ENCODE measurements at regions not wholly inside any gene's neighbourhood (a gene's known extent, or its start where the extent isn't known, plus 50 kb on each side); places are given as distances from the start of the nearest gene placed in this dataset.
"Not testable (repeated sequence)": the region's sequence is repeated elsewhere in the genome, so short reads cannot be mapped to it uniquely, and the experiment has no call there.

- DNase-seq = no peak
Measured at GRCh38 chr10:23884670-23885069, 324.3 kb upstream of the KIAA1217 start.

GRCh38 chr10:23885853-23886252, 323.1 kb upstream of the KIAA1217 start:
- DNase-seq = no peak

DNA sequence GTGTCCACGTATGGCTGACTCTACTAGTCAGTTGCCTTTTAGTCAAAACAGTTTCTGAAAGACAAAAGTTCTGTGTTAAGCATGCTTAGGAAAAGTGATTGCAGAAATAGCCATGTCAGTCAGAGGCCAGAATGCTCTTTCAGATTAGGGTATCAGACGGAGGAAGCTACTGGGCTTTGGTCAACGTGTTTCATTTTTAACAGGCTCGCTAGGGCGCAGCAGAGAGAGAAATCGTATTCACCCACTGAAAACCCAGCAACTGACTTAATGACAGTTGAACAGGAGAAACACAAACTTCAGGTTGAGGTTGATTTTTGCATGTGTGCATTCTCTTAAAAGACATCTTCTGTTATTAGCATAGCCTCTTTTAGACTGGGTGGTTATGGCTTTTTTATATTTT, 322.6 kb upstream of the KIAA1217 start:
- no peak for DNase-seq

DNA sequence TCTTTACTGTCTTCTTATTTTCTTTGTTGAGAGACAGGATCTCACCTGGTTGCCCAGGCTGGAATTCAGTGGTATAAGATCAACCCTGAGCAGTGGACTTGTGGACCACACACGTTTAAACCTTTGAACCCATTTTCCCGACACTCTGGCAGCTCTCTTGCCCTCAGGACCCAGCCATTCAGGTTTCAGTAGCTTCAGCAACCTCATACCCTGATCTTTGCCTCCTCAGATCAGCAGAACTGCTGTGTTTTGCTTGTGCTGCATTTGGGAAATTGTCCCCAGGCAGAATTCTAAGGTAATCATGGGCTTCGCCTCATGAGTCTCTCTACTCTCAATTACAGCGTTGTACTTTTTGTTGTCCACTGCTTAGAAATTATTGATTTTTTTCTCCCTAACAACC, 317.6 kb upstream of the KIAA1217 start:
- no peak for DNase-seq

- DNase-seq = no peak
Measured at GRCh38 chr10:23892296-23892695, 316.6 kb upstream of the KIAA1217 start.

DNA sequence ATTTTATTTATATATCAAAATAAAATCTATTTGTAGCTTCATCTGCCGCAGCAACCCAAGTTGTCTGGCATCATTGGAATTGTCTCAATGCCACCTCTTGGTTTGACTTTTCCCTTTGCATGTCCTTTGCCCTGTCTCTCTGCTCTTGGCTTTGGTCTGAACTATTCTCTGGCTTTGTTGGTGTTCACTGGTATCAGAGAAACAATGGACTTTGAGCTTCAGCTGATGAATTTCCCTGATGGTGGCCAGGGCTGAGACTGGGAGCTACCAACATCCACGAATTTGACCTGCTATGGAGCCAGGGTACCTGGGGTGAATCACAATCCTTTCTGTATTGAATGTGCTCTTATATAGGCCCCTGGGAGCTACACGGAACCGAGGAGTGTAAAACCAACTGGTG, 311.7 kb upstream of the KIAA1217 start:
- DNase-seq = no peak

- DNase-seq = no peak
Measured at GRCh38 chr10:23897861-23898260, 311.1 kb upstream of the KIAA1217 start.

- no peak for DNase-seq
Measured at GRCh38 chr10:23899166-23899565, 309.8 kb upstream of the KIAA1217 start.

DNA sequence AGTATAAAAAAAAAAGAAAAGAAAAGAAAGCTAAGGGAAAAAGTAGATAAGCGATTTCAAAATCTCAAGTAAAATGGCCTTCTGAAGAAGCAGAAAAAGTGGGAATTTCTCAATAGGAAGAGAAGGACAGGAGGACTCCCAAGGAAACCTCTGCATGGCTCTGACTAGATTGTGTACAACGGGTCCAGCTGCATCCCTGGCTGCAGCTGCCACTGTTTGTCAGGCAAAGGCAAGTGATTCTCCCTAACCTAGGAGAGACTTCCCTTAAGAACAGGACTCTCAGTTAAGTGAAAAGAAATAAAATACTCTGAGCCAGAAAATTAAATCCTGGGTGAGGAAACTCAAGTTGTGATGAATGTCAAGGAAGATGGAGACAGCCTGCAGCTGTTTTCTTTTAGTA, 298.6 kb upstream of the KIAA1217 start:
- no peak for DNase-seq

GRCh38 chr10:23912884-23913404, 296.0 kb upstream of the KIAA1217 start:
- no peak for DNase-seq

DNA sequence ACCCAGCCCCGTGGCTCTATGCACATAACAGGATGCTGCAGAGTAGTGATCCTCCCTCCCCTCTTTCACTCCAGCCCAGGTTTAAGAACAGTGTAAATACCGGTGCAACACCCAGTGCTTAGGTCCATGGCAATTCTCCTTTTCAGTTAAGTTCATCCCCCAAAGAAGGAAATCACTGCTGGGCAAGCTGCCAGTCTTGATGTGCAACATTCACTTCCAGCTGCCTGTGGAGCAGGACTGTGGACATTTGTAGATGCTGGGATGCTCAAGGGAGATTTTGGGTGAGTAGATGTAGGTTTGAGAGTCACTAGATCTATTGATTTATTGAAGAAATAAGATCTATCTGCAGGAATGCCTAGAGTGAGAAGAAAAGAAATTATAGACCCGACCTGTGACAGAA, 294.3 kb upstream of the KIAA1217 start:
- no peak for DNase-seq

DNA sequence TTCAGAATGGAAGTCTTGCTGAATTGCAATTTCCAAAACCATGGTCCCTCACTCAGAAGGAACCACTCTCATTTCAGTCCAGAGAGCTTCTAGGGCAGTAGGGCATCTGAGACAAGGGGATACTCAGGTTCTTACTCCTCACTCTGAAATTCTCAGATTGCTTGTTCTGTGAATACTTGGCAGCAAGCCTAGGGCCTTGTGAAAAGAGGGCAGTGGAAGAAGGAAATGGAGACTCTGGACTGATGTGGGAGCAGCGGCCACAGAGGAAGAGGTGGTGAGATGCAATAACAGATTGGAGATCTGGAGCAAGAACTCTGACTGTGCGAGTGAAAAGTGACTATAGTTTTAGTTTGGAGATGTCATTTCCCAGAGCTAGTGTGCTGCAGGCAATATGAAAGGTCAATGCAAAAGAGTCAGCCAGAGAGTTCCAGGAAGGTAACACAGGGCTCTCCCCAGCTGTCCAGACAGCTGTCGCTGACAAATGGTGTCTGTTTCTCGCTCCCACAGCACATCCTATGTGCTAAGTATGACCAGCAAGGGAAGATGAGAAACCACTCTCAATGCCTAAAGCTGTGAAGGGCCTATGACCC, 291.6 kb upstream of the KIAA1217 start:
- no peak for DNase-seq

DNA sequence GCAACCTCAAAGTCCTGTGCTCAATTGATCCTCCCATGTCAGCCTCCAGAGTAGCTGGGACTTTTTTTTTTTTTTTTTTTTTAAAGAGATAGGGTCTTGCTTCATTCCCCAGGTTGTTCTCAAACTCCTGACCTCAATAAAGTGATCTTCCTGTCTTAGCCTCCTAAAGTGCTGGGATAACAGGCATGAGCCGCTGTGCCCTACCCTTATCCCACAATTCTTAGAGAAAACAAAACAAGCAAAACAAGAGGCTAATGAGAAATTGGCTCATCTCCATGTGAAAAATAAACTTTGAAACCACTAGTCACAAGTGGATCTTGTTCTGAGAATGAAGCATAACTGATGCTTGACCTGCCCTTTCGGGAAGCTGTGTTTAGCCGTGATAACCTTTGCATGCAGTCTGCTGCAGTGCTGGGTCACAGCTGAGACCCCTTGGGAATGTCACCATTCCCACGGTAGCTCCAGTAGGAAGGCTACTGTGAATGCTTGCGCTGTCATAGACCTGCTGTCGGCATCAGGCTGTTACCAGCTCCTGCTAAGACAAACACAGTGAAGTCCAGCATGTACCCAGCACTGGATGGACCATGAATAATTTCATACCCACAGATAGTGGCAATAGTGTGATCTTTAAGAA, 290.7 kb upstream of the KIAA1217 start:
- no peak for DNase-seq

DNA sequence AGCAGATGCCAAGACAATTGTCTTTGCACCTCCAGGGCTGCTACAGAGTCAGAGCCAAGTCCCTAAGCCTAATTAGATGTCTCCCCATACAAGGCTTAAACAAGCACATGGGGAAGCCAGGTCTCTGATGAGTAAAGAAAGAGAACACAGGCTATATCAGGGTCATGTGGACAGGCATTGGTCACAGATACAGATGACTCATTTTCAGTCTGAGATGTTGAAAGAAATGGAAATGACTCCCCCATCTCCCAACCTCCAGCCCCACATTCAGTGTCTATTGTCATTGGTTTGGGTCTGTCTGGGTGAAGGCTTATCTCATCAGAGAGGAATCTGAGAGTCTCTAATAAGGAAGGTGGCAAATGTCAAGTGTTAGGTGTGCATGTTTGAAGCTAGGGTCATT, 290.1 kb upstream of the KIAA1217 start:
- DNase-seq = no peak

DNA sequence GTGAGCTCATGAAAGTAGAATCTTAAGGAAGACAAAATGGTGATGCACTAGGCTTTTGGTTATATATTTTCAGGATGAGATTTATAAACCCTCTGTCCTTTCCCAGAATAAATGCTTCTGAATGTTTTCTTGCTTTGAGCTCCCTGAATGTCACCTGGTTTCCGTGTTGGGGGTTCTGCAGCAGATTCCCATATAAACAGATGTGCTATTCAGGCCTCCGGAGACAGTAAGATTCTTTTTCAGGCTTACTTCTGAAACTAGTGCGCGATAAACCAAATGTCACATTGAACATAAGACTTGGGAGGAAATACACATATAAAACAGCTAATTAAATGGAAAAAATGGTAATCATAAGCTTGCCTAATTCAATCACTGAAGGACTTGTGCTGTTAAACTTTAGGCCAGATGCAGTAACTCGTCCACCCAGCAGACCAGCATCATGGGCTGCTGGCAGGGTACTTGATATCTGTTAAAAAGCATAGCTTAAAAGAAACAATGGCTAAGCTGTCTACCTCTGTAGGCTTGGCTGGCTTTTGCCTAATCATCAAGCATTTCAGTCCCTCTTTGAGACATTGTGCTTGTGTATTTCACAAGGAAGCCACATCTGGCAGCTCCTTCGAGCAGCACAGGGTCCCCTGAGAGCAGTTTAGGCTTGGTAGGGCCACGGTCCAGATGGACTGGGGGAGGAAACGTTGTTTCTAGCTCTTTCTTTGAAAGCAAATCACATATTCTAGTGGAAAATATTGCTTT, 281.2 kb upstream of the KIAA1217 start:
- no peak for DNase-seq

DNA sequence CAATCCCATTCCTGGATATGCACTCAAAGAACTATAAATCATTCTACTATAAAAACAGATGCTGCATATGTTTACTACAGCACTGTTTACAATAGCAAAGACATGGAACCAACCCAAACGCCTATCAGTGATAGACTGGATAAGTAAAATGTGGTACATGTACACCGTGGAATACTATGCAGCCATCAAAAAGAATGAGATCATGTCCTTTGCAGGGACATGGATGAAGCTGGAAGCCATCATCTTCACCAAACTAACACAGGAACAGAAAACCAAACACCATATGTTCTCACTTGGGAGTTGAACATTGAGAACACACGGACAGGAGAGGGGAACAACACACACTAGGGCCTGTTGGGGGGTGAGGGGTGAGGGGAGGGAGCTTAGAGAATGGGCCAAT, 274.9 kb upstream of the KIAA1217 start:
- not testable (repeated sequence) for DNase-seq

- DNase-seq = no peak
Measured at GRCh38 chr10:23945845-23946244, 263.1 kb upstream of the KIAA1217 start.

DNA sequence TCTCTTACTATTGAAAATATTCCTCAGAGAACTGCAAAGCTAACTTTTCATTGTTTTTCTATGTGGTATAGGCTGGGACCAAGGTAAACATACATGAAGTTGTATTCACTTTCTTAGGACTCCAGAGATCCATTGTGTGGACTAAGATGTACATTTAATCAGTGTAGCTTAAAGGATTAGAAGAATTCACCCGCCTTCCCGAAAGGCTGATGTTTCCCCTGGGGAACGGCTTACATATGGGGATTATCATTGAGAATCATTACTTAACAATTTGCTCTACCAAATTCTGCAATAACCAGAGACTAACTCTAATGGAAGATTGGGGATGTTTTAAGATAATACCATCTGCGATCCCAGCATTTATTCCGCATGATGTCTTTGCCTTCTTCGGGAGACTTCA, 257.1 kb upstream of the KIAA1217 start:
- no peak for DNase-seq

- DNase-seq = no peak
Measured at GRCh38 chr10:23955456-23956225, 253.3 kb upstream of the KIAA1217 start.

DNA sequence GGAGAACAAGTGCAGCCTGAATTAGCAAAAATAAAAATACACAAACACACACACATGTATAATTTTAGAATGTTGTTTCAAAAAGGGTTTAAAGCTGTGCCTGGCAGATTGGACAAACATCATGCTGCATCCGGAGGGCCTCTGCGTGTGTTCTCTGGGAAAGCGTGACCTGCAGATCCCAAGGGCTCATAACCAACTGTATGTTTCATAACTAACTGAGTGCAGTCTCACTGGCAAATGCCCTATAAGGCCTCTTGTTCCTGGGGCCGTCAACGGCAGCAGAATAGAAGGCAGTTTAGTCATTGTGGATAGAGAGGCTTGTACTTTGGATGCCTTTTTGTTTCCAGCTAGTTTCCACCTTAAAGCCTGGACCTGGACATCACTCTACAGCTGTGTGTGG, 243.8 kb upstream of the KIAA1217 start:
- DNase-seq = no peak

DNA sequence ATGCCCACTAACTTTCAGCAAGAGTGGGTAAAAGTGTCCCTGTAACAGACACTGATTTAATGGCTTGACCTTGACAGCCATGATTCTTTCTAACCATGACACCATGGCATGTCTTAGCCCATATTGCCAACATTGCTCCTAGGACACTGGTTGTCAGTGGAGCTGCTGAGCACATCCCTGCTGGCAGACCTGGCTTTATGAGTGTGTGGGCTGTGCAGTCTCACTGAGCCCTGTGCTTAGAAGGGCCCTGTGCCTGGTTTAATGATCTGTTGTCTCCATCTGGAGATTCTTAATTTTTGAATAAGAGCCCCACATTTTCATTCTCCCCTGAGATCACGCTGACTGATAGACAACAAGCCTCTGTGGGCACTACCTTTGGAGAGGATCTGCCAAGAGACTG, 243.1 kb upstream of the KIAA1217 start:
- DNase-seq = no peak

GRCh38 chr10:23966504-23967051, 242.4 kb upstream of the KIAA1217 start:
- DNase-seq = no peak

- no peak for DNase-seq
Measured at GRCh38 chr10:23968301-23968700, 240.6 kb upstream of the KIAA1217 start.
